Kasumi-1 (cell line): ENCODE measurements at regions not wholly inside any gene's neighbourhood (a gene's known extent, or its start where the extent isn't known, plus 50 kb on each side); places are given as distances from the start of the nearest gene placed in this dataset.
"Not testable (repeated sequence)": the region's sequence is repeated elsewhere in the genome, so short reads cannot be mapped to it uniquely, and the experiment has no call there.

ENCODE experiments used
- DNase-seq, 2 experiments: peaks; one replicate each; lab custom pipeline; 2025; lab: John Stamatoyannopoulos, UW

DNA sequence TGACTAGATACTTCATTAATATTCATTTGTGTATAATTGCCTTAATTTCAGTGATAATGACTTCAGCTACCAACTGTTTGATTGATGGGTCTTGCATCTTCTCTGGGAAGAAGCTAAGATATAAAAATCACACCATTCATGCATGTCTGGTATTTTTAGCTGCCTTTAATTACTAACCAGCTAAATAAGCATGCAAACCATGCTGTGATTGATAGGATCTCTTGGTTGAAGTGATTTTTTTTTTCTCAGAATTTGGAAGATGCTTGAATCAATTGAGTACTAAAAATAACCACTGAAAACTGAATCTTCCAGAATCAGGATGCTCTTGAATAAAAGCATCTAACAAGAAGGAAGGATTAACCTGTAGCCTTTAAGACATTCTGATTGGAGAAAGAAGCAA is 668.8 kb downstream of the TDRD15 start:
- DNase-seq = no peak

DNA sequence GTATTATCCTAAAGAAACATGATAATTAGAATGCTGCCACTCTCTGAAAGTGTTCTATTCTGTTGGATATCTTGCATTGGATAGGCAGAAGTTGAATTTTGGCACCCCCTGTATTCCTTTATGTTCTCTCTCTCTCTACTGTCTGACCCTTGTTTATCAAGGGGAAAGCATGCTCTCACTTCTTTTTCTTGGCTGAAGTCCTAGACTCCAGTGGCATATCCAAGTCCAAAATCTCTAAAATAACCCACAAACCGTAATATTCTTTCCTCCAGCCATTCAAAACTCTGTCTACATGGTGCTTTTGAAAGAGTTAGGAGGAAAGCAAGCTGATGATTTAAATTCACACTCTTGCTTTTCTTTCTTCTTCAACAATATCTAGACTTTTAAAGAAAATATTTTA is 669.7 kb downstream of the TDRD15 start:
- no peak for DNase-seq

DNA sequence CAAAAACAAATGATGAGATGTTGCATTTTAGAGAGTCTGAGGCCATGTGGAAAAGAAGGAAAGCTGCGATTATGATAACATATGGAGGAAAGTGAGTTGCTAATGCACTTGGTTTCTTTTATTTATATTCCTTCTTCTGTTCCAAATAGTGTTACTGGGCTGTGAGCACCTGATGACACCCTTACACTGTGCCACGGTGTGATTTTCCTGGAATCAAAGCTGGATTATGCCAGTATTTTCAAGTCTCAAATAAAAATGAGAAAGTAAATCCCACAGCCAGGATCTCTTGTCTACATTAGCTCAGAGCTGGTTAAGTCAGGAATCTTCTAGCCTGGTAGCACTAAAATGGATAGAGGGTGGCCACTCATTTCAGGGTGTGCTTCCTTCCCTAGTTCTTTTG is 670.8 kb downstream of the TDRD15 start:
- no peak for DNase-seq

DNA sequence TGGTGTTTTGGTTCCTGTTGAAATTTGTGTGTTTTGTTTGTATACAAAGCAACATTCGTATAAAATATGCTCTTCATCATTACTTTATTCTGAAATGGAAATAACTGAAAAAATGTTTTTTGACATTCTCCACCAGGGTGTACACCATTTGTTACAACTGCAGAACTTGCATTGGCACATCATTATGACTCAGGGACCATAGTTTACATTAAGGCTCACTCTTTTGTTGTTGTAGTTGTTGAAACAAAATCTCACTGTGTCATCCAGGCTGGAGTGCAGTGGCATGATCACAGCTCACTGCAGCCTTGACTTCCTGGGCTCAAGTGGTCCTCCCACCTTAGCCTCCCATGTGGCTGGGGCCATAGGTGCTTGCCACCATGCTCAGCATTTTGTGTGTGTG is 676.6 kb downstream of the TDRD15 start:
- DNase-seq = no peak

DNA sequence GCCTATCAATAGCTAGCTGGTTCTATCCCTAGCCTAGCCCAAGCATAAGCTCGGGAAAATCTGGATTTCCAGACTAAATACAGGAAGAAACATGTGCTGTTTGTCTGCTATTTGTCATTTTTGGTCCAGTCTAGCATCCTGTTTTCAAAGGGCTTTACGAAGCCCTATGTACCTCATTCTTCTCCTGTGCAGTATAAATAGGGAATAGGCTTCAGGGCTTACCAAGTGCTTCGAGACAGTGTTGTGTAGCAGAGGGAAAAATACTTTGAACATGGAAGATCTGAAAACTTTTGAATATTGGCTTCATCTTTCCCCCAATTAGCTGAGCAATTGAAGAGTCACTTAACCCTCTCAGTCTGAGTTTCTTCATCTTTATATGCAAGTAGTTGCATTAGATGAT is 679.8 kb downstream of the TDRD15 start:
- no peak for DNase-seq

DNA sequence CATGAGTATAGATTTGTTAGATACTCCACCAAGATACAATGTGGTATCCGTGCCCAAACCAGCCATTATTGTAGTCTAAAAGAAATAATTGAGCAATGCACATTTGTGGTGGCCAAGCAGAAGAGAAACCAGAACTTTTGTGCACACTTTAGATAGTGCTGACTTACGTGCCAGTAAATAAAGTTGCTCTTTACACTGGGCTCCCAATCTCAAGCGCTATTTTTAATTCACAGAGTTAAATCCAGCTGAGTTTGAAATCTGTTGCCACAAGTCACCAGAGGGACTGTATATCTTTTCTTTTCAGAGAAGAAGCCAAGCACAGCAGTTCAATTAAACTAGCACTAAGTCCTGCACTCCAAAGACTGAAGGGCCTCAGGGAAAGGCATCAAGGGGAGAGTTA is 680.4 kb downstream of the TDRD15 start:
- DNase-seq = no peak

DNA sequence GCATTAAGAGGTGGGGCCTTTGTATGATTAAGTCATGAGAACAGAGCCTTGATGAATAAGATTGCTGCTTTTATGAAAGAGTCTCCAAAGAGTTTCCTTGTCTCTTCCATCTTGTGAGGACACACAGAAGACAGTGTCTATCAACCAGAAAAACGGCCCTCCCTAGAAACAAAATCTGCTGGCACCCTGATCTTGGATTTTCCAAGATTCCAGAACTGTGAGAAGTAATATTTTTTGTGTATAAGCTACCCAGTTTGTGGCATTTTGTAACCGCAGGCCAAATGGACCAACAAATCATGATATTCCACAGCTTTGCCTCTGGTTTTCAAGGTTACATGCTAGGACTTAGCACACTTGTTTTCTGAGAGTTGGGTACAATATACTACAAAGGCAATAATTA is 687.8 kb downstream of the TDRD15 start:
- DNase-seq = no peak

DNA sequence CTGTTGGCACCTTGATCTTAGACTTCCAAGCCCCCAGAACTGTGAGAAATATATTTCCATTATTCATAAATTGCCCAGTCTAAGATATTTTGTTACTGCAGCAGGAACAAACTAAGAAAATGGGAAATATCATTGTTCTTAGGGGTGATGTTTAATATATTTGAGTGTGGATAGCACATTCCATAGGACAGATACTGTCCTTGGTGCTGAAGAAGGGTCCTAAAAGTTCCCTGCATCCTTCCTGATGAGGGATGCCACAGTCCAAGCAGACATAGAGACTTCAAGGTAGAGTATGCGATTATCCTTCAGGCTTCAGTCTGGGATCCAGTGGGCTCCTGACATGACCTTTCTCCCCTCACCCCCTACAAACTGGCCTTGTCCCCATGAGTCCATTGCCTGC is 689.0 kb downstream of the TDRD15 start:
- DNase-seq = no peak

DNA sequence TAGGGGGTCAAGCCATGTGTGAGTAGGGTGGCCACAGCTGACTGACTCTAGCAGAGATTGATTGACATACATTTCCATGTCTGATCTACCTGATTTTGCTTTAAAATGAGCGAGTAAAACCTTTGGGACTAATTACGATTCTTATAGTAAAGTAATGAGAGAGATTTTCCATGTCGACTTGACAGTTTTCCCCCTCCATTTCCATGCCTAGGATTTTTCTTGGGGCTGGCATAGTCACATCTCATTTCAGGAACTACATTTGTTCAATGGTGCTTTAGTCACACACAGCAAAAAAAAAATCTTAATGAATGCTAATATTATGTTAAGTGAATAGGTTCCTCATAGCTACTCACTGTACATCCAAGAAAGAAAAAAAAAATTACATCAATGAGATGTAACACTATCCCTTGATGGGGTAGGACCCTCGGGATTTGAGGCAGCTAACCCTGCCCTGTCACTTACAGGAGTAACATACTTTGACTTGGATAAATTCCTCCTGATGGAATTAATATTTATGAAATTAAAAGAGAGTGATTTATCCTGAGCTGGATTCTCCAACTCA is 690.9 kb downstream of the TDRD15 start:
- DNase-seq = no peak

DNA sequence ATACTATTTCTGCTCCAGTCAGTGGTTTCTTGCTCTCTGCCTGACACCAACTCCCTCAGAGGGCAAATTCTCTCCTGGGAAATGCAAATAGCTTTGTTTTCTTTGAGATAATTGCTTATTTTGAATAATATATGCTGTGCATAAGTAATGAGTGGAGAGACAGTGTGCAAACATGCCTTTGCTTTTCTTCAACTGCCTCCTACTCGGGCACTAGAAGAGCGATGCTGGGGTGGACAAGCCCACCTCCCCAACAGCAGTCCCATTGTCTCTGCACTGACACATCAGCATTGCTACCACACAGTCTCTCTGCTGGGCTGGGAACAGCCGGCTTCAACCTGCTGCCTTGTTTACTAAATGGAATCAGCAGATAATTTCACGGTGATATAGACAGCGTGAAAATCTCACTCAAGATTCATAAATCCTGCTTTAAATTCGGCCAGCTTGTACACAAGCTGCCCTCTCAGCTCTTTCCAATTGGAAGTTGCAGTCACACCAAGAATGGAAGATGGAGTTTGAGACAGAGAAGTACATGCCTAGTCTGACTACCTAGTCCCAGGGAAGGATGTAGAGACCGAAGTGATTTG is 694.5 kb downstream of the TDRD15 start:
- DNase-seq = no peak

DNA sequence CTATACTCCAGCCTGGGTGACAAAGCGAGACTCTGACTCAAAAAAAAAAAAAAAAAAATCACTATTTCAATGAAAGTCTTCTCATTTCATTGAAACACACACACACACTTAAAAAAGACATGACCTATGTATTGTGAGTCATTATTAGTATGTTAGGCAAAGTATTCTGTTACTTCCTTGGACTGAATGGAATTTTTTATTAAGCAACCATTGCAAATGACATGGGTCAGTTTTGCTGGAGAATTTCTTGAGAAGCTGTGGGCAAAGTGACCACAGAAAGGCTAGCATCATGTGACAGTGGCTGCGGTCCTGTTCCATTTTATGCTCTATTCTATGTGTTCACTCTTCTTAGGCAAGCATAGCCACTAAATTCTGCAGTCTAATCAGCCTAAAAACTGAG is 695.7 kb downstream of the TDRD15 start:
- no peak for DNase-seq

DNA sequence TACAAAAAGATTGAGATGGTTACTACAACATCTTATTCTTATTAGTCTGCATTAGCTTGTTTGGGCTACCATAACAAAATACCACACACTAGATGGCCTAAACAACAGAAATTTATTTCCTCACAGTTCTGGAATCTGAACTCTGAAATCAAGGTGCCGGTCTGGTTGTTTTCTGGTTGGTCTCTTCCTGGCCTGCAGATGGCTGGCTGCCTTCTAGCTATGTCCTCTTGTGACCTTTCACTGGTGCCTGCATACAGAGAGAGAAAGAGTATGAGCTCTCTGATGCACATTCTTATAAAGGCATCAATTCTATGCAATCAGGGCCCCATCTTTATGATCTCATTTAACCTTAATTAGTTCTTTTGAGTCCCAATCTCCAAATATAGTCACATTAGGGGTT is 696.5 kb downstream of the TDRD15 start:
- DNase-seq = no peak

DNA sequence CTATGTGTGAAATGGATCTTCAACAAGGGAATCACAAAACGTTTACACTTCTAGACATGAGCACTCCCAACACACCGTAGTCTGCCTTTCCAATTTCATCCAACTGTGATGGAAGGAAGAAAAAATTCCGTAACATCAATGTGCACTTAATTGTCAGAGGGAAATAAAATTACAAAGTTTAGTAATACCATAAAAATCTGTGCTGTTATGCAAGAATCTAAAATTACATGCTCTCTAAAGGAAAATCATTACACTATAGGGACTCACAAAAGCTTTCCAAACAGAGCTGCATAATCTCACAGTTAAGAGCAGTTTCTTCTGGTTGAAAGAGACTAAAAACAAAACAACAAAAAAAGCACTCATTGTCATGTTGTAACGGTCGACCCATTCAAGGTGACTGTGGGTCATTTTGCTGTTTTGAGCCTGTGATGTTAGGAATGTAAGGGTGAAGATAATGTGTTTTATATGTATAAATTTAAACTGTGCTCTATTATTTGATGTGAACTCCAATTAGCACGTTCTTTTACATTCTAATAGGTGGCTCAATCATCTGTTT is 698.0 kb downstream of the TDRD15 start:
- no peak for DNase-seq

DNA sequence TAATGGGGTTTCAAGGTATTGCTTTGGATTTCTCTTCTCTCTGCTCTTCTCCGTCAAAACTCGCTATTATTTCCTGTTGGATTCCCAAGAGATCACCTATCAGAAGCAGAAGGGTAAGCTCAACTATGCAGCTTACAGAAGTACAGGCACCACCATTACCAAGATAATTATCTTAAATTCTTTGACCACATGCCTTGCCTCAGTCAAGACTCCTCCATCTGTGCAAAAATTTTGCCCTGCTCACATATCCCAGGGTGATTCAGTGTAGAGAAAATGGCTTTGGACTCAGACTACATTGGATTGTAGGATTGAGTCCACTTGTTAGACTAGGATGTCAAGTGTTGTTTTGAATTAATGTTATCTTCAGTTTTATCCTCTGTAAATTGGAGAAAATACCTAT is 698.7 kb downstream of the TDRD15 start:
- DNase-seq = no peak

DNA sequence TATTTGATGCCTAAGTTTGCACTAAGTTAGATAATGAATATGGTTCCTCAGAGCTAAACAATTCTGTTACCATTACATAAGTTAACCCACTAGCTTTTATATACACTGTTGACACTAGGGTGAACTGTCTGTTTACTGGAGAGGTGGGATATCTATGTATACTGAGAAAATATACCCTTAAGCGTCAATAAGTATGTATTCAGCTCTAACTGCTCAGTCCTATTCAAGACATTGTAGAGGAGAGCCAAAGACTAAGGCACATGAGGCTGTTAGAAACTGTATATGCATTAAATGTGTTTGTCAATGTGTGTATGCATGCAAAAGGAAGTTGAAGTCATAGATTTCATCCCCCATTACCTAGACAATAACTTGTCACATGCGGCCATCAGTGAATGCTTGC is 710.0 kb downstream of the TDRD15 start:
- no peak for DNase-seq

DNA sequence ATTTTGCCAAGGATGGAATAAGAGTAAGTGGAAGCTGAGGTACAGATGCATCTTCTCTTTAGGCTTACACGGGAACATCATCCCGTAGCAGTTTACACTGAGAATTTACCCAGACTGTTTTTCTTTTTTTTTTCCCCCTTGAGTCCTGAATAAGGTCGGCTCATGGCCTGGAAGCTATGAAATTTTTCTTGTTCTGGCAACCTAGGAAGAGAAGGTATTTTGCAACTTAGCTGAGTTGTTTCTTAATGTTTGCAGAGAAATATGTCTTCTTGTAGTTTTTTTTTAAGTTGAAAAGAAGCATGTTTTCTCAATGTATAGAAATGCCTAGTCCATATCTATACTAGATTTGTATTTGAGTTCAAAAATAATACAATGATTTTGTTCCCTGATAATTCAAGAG is 712.5 kb downstream of the TDRD15 start:
- no peak for DNase-seq

DNA sequence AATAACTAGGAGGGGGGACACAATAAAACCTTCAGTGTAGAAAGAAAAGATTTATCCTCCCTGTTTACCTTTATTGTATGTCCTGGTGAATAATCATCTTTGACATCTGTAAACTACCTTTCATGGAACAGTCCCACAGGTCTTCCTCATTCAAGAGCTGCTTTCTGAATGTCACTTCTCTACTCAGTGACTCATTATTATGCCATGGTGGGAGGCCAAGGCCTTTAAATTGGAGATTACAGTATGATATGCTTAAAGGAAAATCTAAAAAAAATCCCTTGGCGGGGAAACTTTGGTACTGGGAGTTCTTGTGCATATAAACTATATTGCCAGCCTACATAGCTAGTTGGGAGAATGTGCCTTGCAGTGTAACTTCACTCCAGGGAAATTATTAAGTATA is 713.0 kb downstream of the TDRD15 start:
- no peak for DNase-seq

DNA sequence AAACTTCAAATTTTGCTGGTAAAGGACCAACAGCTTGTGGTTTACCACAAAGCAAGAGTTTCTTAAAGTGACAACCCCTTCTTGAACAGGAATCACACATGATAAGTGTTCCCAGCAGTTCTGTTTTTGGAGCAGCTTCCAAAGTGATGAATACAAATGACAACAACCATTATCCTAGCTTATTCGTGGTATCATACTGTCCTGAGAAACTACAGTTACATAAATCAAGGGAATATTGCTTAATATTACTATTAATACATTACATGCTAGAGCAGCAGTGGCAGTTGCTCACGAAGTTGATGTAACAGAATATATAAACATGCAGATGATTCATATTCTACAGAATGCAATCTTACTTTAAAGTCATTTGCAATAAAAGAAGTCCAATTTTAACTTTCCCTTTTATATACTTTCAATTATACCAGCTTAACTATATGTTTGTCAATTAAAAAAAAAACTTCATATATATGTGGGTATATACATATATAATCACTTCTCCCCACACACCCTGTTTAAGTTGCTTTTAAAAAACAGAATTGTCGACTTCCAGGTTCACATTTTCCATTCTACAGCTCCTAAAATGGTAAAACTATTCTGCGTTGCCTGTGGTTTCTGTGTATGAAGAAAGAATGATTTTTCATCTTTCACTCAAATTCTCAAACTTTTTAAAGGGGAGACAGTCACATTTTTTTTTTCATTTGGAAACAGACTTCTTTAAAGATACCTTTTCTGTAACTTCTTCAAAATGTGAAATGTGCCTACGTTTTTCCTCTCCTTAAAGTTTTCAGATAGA is 713.6 kb downstream of the TDRD15 start:
- DNase-seq = no peak

DNA sequence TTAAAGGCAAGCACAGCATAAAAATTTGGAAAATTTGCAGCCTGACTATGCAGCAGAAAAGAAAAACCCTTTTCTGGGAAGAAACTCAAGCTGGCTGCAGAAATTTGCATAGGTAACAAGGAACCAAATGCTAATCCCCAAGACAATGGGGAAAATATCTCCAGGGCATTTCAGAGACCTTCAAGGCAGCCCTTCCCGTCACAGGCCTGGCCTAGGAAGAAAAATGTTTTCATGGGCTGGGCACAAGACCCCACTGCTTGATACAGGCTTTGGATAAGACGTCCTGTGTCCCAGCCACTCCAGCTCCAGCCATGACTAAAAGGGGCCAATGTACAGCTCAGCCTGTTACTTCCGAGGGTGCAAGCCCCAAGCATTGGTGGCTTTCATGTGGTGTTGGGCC is 717.6 kb downstream of the TDRD15 start:
- DNase-seq = no peak

DNA sequence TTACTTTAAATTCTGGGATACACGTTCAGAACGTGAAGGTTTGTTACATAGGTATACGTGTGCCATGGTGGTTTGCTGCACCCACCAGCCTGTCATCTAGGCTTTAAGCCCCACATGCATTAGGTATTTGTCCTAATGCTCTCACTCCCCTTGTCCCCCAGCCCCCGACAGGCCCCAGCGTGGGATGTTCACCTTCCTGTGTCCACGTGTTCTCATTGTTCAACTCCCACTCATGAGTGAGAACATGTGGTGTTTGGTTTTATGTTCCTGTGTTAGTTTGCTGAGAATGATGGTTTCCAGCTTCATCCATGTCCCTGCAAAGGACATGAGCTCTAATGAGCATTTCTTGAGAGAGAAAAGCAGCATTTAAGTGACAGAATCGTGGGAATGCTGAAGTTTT is 726.6 kb downstream of the TDRD15 start:
- DNase-seq = not testable (repeated sequence)

DNA sequence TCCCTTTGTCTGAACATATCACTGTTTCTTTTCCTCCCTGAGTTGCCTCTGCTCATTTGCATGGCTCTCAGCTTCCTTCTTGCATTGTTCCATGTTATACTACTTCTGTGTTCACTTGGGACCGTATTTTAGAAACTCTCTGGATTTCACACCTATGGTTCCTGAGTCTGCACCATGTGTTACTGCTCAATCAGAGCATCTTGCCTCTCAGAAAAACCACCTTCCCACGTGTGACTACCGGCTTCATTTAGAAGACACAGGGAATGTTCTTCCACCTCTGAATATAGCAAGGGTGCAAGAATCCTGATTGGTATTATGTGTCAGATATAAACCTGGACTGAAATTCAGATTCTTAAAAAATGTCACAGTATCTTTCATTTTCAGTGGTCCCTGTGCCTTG is 731.2 kb downstream of the TDRD15 start:
- no peak for DNase-seq

DNA sequence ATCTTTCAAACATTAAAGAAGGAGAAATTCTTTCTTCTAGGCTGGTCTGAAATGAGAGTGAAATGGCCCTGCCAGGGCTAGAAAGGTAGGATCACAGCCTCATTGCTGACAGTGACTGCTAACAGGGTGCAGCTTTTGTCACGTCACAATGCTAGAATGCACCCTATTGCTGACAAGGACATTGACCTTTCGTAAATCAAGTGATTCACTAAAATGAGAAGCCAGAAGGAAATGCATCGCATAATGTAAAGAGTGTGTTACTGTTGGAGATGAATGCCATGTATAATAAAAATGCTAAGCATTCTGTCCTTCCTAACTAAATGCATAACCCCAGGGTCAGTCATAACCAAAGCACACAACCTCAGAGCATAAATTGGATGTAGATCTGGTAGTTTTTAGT is 732.9 kb downstream of the TDRD15 start:
- no peak for DNase-seq

DNA sequence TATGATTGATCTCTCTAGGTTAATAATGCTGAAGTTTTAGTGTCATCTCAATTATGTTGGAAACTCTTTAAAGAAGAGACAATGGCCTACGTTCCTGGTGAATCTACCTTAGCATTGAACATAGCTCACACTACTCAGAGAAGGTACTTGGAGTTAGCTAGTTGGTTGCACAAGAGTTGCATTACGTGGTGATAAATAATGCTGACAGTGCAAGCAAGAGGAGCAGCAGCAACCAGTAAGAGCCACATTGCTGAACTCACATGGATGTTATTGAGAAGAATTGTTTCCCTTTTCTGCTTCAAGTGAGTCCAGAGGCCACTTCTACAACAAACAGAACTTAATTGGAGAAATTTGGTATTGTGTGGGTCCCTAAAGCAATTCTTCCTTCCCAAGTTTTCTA is 737.1 kb downstream of the TDRD15 start:
- no peak for DNase-seq

DNA sequence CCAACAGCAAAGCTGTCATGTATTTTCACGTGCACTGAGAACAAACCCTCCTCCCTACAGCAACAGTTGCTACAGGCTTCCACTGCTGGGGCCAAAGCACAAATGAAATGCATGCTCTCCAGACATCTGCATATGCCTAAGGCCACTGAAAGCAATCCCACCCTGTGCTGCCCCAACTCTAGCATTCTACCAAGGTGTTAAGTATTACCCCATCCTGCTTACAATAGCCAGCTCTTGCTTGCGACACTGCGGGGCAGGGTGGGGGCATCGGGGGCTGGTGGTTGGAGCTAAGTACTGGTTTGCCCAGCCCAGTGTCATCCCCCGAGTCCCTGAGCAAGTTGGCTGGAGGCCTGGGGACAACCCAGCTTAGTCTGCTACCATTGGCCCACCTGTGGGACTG is 742.5 kb downstream of the TDRD15 start:
- no peak for DNase-seq
